Heart left ventricle (tissue), 13 donors: ENCODE measurements at regions not wholly inside any gene's neighbourhood (a gene's known extent, or its start where the extent isn't known, plus 50 kb on each side); places are given as distances from the start of the nearest gene placed in this dataset.

Experiments used
- POLR2A ChIP-seq, 2 donors: fragments of 450-650 bp; IDR thresholded peaks; one replicate each; pipeline ENCODE4 v1.6.1; 2017; ENCODE audit warnings: antibody characterized with exemption in 2 of 2, mild to moderate bottlenecking in 2 of 2, moderate library complexity in 2 of 2
- TF ChIP-seq, protein P1 (sequence below), 12 donors: fragments of 200-600 bp; sonication (generic) in 4 of 12; IDR thresholded peaks; one replicate each; pipeline versions ENCODE4 v1.5.0 to v1.8.0; 2018 to 2022; ENCODE audit warnings: antibody characterized with exemption in 12 of 12, mild to moderate bottlenecking in 5 of 12
- donor health status: ischemic (EF 13 %, LVEDD 7.1; RV severe dilation, severe dysfunction).
- donor health status: DM: no; HTN: yes; CAD: no.
- donor health status: DM: no; HTN: no; CAD: no.
- donor health status: ischemic (EF 25% LVEDD 6.9; RV normal size, moderate dysfunction).
- donor health status: ischemic (EF 25% LVEDD 5.7; RV mildly dilated, moderate dysfunction).
- donor health status: ischemic (EF 35%, LVEDD 5.7; RV mildly dilated, moderate dysfunction).
- donor health status: nonischemic (EF 11% LVEDD 7.7; RV severe dilation, severe dysfunction).
- donor health status: DM: yes; HTN: yes; CAD: no.
- donor health status: PGD.
- donor health status: ischemic (EF 29% LVEDD 5.4; RV normal size, mild dysfunction).
- donor health status: nonischemic (EF 23%, LVEDD 6.1; RV moderate dilation, normal function).

DNA sequence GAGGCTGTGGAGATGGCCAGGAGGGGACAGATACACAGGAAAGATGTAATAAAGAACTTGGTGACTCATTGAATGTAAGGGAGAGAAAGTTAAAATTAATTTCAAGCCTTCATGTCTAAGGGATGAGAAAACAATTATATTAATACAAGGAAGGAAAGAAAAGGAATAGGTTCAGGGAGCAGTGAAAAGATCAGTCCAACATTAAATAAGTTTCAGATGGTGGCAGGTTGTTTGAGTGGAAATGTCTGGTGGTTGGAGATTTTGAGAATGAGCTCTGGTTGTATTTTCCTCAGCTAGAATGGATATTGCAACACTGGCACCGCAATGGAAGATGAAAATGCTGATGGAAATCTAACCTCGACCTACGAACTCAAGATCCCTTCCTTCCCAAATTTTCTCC lies 304.3 kb downstream of the COL12A1 start:
- TF ChIP-seq, protein P1, sequence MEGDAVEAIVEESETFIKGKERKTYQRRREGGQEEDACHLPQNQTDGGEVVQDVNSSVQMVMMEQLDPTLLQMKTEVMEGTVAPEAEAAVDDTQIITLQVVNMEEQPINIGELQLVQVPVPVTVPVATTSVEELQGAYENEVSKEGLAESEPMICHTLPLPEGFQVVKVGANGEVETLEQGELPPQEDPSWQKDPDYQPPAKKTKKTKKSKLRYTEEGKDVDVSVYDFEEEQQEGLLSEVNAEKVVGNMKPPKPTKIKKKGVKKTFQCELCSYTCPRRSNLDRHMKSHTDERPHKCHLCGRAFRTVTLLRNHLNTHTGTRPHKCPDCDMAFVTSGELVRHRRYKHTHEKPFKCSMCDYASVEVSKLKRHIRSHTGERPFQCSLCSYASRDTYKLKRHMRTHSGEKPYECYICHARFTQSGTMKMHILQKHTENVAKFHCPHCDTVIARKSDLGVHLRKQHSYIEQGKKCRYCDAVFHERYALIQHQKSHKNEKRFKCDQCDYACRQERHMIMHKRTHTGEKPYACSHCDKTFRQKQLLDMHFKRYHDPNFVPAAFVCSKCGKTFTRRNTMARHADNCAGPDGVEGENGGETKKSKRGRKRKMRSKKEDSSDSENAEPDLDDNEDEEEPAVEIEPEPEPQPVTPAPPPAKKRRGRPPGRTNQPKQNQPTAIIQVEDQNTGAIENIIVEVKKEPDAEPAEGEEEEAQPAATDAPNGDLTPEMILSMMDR (IDR thresholded peaks at IDR 0.05), result no peak
- TF ChIP-seq POLR2A (IDR thresholded peaks at IDR 0.05), result no peak
